ENCODE measurements at regions not wholly inside any gene's neighbourhood (a gene's known extent, or its start where the extent isn't known, plus 50 kb on each side); places are given as distances from the start of the nearest gene placed in this dataset.

DNA sequence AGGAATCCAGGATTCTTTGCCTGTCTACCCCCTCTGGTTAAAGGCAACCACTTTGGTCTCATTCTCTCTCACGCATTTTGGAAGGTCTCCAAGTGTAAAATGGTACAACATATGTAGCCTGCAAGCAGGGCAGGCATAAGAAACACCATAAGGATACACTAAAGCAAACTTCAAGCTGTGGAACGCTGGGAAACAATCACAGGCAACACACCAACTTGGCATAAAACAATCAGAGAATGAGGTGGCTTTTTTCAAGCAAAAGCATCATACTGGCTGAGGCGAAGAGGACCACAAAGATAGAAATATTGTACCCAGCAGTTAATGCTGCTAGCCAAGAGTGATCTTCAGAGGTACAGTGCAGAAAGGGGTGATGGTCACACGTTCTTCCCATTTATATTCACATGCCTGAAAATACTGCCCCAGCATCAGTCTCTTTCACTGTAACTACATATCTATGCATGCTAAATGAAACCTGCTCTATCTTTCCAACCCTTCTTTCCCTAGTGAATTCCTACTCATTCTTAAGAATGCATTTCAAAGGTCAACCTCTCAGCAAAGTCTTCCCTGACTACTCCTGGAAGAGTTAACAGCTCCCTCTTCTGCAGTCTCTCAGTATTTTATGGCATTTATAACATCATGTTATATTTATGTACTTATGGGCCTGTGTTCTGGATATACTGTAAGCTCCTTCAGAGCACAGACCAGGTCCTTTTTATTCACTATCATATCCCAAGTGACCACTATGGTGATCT is 71.9 kb upstream of the GALNT5 start:
- Histone ChIP-seq H3K4me2 (ENCODE audit: low read length) (no peak overlapping the region), H3K9me3 (ENCODE audit: insufficient read depth, low read depth, low read length) (no peaks in the 10 kb centered on the region), H3K36me3 (ENCODE audit: insufficient read depth, low read length) (no peaks in the 10 kb centered on the region), H3K4me1 (ENCODE audit: insufficient read depth, low read length) (peaks cover 21% of the 10 kb centered on the region), H3K4me3 (ENCODE audit: insufficient read depth, low read depth, low read length) (no peak overlapping the region), H3K27ac (ENCODE audit: low read depth, low read length) (no peak overlapping the region), H4K20me1 (ENCODE audit: insufficient read depth, low read length) (no peaks in the 10 kb centered on the region), H2AFZ (ENCODE audit: low read depth, low read length) (no peak overlapping the region), H3K27me3 (ENCODE audit: insufficient read depth, low read length) (no peaks in the 10 kb centered on the region), H3K9ac (ENCODE audit: low read length) (no peak overlapping the region), H3K79me2 (ENCODE audit: insufficient read depth, low read length) (no peaks in the 10 kb centered on the region)
- Mint-ChIP-seq H3K27me3 (ENCODE audit: low read depth, unreplicated experiment) (no peaks in the 10 kb centered on the region), H3K9me3 (ENCODE audit: unreplicated experiment) (peaks cover 3% of the 10 kb centered on the region), H3K4me3 (ENCODE audit: unreplicated experiment) (no peak overlapping the region), H3K36me3 (ENCODE audit: low read depth, unreplicated experiment) (no peaks in the 10 kb centered on the region), H3K27ac (ENCODE audit: unreplicated experiment) (no peak overlapping the region), H3K4me1 (ENCODE audit: low read depth, unreplicated experiment) (peaks cover 24% of the 10 kb centered on the region)
- FAIRE-seq: no peak
- peak; percentile 23 for DNase-seq (ENCODE audit: low read depth)
- TF ChIP-seq EZH2 (IDR thresholded peaks at IDR 0.05; ENCODE audit: insufficient read depth, low read length): no peak
- TF ChIP-seq, protein P1, sequence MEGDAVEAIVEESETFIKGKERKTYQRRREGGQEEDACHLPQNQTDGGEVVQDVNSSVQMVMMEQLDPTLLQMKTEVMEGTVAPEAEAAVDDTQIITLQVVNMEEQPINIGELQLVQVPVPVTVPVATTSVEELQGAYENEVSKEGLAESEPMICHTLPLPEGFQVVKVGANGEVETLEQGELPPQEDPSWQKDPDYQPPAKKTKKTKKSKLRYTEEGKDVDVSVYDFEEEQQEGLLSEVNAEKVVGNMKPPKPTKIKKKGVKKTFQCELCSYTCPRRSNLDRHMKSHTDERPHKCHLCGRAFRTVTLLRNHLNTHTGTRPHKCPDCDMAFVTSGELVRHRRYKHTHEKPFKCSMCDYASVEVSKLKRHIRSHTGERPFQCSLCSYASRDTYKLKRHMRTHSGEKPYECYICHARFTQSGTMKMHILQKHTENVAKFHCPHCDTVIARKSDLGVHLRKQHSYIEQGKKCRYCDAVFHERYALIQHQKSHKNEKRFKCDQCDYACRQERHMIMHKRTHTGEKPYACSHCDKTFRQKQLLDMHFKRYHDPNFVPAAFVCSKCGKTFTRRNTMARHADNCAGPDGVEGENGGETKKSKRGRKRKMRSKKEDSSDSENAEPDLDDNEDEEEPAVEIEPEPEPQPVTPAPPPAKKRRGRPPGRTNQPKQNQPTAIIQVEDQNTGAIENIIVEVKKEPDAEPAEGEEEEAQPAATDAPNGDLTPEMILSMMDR (IDR thresholded peaks at IDR 0.05; ENCODE audit: insufficient read depth, low read depth, low read length): no peak

DNA sequence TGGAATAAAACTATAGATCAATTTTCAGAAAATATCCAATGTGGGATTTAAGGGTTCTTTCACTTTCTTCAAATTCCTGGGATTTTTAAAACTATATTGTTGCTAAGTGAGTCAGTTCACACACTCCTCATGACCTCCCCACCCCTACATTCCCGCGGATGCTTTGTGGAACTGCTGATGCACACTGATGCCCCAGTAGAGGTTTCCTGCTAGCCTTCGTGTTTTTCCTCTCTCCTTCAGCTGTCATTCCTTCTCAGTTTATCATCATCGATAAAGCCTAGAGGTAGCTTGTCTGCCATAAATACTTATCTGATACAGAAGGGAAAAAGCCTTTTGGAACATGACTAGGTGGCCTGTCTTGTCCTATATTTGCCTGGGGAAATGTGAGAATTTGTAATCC is 67.4 kb upstream of the GALNT5 start:
- no peaks in the 10 kb centered on the region for H3K79me2 ChIP-seq (ENCODE audit: insufficient read depth, low read length)
- no peak overlapping the region for H3K4me3 Mint-ChIP-seq (ENCODE audit: unreplicated experiment)
- TF ChIP-seq, protein P1 (IDR thresholded peaks at IDR 0.05; ENCODE audit: insufficient read depth, low read depth, low read length): no peak
- no peak for TF ChIP-seq EZH2 (IDR thresholded peaks at IDR 0.05; ENCODE audit: insufficient read depth, low read length)
- H3K4me1 ChIP-seq (ENCODE audit: insufficient read depth, low read length): peaks cover 6% of the 10 kb centered on the region
- peak; percentile 90 for FAIRE-seq
- H4K20me1 ChIP-seq (ENCODE audit: insufficient read depth, low read length): no peaks in the 10 kb centered on the region
- no peaks in the 10 kb centered on the region for H3K9me3 Mint-ChIP-seq (ENCODE audit: unreplicated experiment)
- H3K36me3 Mint-ChIP-seq (ENCODE audit: low read depth, unreplicated experiment): no peaks in the 10 kb centered on the region
- no peak overlapping the region for H2AFZ ChIP-seq (ENCODE audit: low read depth, low read length)
- H3K27me3 ChIP-seq (ENCODE audit: insufficient read depth, low read length): no peaks in the 10 kb centered on the region
- no peak overlapping the region for H3K9ac ChIP-seq (ENCODE audit: low read length)
- H3K9me3 ChIP-seq (ENCODE audit: insufficient read depth, low read depth, low read length): no peaks in the 10 kb centered on the region
- H3K27me3 Mint-ChIP-seq (ENCODE audit: low read depth, unreplicated experiment): no peaks in the 10 kb centered on the region
- no peaks in the 10 kb centered on the region for H3K36me3 ChIP-seq (ENCODE audit: insufficient read depth, low read length)
- peak overlapping the region; percentile 70 for H3K4me2 ChIP-seq (ENCODE audit: low read length)
- H3K4me3 ChIP-seq (ENCODE audit: insufficient read depth, low read depth, low read length): no peak overlapping the region
- peak; percentile 89 for DNase-seq (ENCODE audit: low read depth)
- peaks cover 36% of the 10 kb centered on the region for H3K4me1 Mint-ChIP-seq (ENCODE audit: low read depth, unreplicated experiment)
- peak overlapping the region; percentile 49 for H3K27ac ChIP-seq (ENCODE audit: low read depth, low read length)
- H3K27ac Mint-ChIP-seq (ENCODE audit: unreplicated experiment): peak overlapping the region; percentile 91

DNA sequence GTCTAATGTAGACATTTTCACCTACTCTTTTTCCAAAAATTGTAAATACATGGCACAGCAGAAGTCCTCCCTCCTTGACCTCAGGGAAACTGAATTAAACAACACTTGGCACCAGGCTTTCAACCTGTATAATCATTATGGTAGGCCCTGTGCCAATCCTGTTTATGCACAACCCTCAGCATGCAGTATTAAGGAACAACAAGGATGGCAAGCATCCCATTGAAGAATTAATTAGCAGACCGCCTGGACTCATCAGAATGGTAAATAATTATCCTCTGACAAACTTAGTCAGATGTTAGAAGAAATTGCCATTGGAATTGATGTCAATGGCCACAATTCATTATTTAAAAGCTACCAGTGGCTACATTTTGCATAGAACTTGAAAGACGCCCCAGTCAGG is 66.3 kb upstream of the GALNT5 start:
- peaks cover 32% of the 10 kb centered on the region for H3K4me1 Mint-ChIP-seq (ENCODE audit: low read depth, unreplicated experiment)
- Histone ChIP-seq H3K27me3 (ENCODE audit: insufficient read depth, low read length) (no peaks in the 10 kb centered on the region), H3K79me2 (ENCODE audit: insufficient read depth, low read length) (no peaks in the 10 kb centered on the region), H3K27ac (ENCODE audit: low read depth, low read length) (no peak overlapping the region), H3K4me1 (ENCODE audit: insufficient read depth, low read length) (peaks cover 6% of the 10 kb centered on the region), H2AFZ (ENCODE audit: low read depth, low read length) (no peak overlapping the region), H3K4me3 (ENCODE audit: insufficient read depth, low read depth, low read length) (no peak overlapping the region), H3K9me3 (ENCODE audit: insufficient read depth, low read depth, low read length) (no peaks in the 10 kb centered on the region), H3K4me2 (ENCODE audit: low read length) (no peak overlapping the region), H3K9ac (ENCODE audit: low read length) (no peak overlapping the region), H4K20me1 (ENCODE audit: insufficient read depth, low read length) (no peaks in the 10 kb centered on the region), H3K36me3 (ENCODE audit: insufficient read depth, low read length) (no peaks in the 10 kb centered on the region)
- DNase-seq (ENCODE audit: low read depth): no peak
- H3K27me3 Mint-ChIP-seq (ENCODE audit: low read depth, unreplicated experiment): no peaks in the 10 kb centered on the region
- TF ChIP-seq EZH2 (IDR thresholded peaks at IDR 0.05; ENCODE audit: insufficient read depth, low read length): no peak
- TF ChIP-seq, protein P1 (IDR thresholded peaks at IDR 0.05; ENCODE audit: insufficient read depth, low read depth, low read length): no peak
- no peaks in the 10 kb centered on the region for H3K9me3 Mint-ChIP-seq (ENCODE audit: unreplicated experiment)
- no peaks in the 10 kb centered on the region for H3K36me3 Mint-ChIP-seq (ENCODE audit: low read depth, unreplicated experiment)
- H3K27ac Mint-ChIP-seq (ENCODE audit: unreplicated experiment): no peak overlapping the region
- no peak for FAIRE-seq
- no peak overlapping the region for H3K4me3 Mint-ChIP-seq (ENCODE audit: unreplicated experiment)

All from astrocyte (in vitro differentiated cells and primary cell).